DMS79 (cell line): ENCODE measurements at regions not wholly inside any gene's neighbourhood (a gene's known extent, or its start where the extent isn't known, plus 50 kb on each side); places are given as distances from the start of the nearest gene placed in this dataset.
A peak's percentile ranks its signal among the peaks of the same experiment; 100 is the strongest.
"Not testable (repeated sequence)": the region's sequence is repeated elsewhere in the genome, so short reads cannot be mapped to it uniquely, and the experiment has no call there.

Experiments
- DNase-seq: peaks from one replicate; lab custom pipeline; 2025; lab: John Stamatoyannopoulos, UW

DNA sequence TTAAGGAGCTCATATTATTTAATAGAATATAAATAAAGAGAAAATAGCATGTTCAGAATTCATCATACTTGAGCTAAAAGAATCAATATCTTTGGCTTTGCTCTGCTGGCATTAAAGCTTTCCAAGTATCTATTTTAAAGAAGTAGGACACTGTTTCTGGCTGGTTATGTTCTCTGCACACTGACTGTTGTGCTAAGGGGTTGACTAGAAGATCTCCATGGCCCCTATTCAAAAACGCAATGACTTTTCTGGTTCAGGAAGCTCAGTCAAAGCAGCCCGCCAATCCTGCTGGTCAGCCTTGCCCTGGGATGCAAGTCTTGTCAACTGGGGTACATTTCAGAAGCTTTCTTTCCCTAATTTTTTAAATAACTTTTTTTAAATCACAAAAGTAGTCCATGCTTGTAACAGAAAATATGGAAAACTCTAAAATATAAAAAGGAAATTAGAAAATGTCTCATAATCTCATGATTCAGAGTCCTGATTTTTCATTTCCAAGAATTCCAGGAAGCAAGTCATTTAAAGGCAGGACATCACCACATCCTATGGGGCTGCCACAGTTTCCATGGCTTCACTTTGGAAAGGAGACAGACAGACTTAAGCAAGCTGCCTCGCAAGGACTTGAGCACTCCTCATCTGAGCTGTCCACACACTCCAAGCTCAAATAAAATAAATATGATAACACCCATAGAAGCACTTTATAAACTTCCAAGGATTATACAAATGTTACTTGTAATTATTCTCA is 195.1 kb downstream of the TXNL1 start:
- no peak for DNase-seq

GRCh38 chr18:56438480-56438879 is 199.9 kb downstream of the TXNL1 start:
- not testable (repeated sequence) for DNase-seq

GRCh38 chr18:56436651-56437050 is 201.7 kb downstream of the TXNL1 start:
- no peak for DNase-seq

GRCh38 chr18:56433919-56434318 is 204.5 kb downstream of the TXNL1 start:
- DNase-seq: no peak

DNA sequence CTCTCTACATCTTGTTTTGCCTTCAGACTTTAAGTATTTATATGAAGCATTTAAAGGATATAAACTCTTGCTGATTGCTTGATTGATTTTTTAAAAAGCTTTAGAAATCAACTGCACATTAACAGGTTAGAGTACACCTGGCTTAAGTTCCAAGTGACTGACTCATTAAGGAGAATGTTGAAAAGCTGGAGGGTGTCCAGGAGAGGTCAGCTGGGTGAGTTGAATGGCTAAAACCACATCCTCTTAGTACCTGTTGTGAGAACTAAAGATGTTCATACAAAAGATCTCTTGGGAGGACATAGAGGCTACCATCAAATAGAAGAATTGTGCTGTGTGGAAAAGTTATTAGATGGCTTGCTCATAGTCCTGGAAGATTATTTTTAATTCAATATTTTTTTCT is 206.8 kb downstream of the TXNL1 start:
- peak; percentile 54 for DNase-seq

DNA sequence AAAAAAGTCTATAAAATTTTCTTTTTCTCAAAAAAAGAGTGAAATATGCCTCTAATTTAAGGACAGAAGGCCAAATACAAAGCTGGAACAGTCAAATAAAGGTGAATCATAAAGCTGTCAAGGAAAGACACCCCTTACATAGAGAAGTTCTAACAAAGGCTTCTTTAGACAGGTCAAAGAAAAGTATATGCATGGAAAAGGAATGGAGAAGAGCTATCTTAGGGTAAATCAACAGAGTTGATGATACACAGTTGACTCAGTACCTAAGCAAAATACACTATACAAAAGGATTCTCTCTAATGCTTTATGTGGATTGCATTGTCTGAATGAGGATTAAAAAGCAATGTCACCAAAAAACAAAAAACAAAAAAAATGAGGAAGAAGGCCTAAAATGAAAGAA is 214.8 kb downstream of the TXNL1 start:
- no peak for DNase-seq

GRCh38 chr18:56421647-56422046 is 216.7 kb downstream of the TXNL1 start:
- no peak for DNase-seq

- not testable (repeated sequence) for DNase-seq
Observed at GRCh38 chr18:56420868-56421267, 217.5 kb downstream of the TXNL1 start.

GRCh38 chr18:56414357-56414756 is 224.0 kb downstream of the TXNL1 start:
- DNase-seq: no peak

DNA sequence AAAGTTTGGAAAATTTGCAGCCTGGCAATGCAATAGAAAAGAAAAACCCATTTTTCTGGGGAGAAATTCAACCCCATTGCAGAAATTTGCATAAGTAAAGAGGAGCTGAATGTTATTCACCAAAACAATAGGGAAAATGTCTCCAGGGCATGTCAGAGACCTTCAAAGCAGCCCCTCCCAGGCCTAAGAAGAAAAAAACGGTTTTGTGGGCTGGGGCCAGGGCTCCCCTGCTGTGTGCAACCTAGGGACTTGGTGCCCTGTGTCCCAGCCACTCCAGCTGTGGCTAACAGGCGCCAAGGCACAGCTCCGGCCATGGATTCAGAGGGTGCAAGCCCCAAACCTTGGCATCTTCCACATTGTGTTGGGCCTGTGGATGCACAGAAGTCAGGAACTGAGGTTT is 224.5 kb downstream of the TXNL1 start:
- DNase-seq: no peak

- no peak for DNase-seq
Observed at GRCh38 chr18:56412951-56413350, 225.4 kb downstream of the TXNL1 start.

- DNase-seq: no peak
Observed at GRCh38 chr18:56409736-56410135, 228.7 kb downstream of the TXNL1 start.

DNA sequence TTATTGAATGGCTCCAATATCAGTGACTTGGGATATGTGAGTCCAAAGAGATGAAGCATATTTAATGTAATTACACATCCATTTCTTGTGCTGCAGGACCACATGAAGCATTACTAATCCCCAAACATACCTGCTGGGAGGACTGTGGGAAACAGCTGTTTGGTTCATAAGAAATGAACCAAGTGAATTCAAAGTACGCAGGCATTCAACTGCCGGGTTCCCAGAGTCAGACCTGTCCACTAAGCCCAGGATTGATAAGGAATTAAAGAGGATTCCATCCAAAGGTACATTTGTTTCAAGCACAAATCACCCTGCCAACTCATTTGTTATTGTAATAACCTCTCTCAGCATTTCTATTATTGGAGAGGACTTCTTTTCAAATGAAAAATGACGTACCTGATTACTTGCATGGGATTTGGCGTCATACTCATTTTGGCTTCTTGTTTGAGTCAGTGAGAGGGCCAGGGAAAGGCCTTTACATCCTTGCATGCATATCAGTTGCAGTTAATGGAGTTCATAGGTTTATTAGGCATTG is 230.7 kb downstream of the TXNL1 start:
- DNase-seq: no peak

- no peak for DNase-seq
Observed at GRCh38 chr18:56402872-56403516, 235.4 kb downstream of the TXNL1 start.

GRCh38 chr18:56393870-56394269 is 244.5 kb downstream of the TXNL1 start:
- DNase-seq: peak; percentile 19

- DNase-seq: no peak
Observed at GRCh38 chr18:56391931-56392590, 246.3 kb downstream of the TXNL1 start.

- DNase-seq: no peak
Observed at GRCh38 chr18:56390626-56391025, 247.8 kb downstream of the TXNL1 start.

GRCh38 chr18:56389190-56389589 is 249.2 kb downstream of the TXNL1 start:
- DNase-seq: no peak

GRCh38 chr18:56388571-56388970 is 249.8 kb downstream of the TXNL1 start:
- peak; percentile 19 for DNase-seq

DNA sequence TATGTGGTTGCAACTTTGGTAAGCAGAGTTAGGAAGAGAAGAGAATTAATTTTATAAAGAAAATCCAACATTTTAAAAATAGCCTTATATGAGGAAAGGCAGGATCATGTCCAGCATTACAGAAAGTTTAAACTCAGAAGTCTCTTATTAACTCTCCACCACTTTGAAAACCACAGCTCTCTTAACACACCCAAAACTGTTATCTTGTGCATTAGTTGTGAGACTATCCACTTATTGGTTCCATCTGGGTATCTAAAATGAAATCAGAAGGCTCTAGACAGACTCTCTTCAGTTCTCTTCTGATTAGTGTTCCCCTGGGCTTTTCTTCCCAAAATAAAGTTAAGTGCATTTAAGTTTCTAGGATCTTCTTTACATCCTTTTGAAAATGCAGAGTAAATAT is 251.5 kb downstream of the TXNL1 start:
- DNase-seq: no peak

- DNase-seq: no peak
Observed at GRCh38 chr18:56383349-56383748, 255.0 kb downstream of the TXNL1 start.

GRCh38 chr18:56382541-56382940 is 255.9 kb downstream of the TXNL1 start:
- DNase-seq: peak; percentile 68

DNA sequence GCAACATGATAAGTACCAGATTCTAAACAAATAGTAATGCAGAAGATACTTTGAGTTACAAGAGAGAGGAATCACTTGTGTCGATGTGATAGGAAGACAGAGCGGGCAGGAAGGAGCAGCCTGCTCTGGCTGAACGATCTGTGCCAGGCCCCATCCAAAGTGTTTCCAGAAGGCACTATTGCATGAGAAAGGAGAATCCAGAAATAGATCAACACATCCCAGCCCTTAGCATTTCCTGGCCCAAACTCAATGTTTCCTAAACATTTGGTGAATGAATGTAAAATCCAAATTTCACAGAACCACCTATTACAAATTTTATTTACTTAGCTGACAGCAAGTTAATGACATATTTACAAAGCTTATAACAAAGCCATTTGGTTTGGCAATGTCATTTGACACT is 257.2 kb downstream of the TXNL1 start:
- no peak for DNase-seq
